Spleen (tissue), 11 donors: ENCODE measurements at regions not wholly inside any gene's neighbourhood (a gene's known extent, or its start where the extent isn't known, plus 50 kb on each side); places are given as distances from the start of the nearest gene placed in this dataset.

Source experiments
- DNase-seq: peaks from one replicate; pipeline ENCODE4 v3.0.0-alpha.2; 2020
- H3K27ac ChIP-seq, 8 donors: fragments of 200-600 bp; sonication (generic) in 7 of 8; 1 replicate in 4 of 8; 2 replicates in 4 of 8; pipeline versions ENCODE4 v1.5.0 to v1.8.0; 2016 to 2021; ENCODE audit warnings: inconsistent platforms in 4 of 8, mild to moderate bottlenecking in 4 of 8, moderate library complexity in 1 of 8
- H3K27me3 ChIP-seq, 7 donors: fragments of 200-600 bp; sonication (generic) in 6 of 7; replicated peaks in 1 of 7; 1 replicate in 4 of 7; 2 replicates in 3 of 7; pipeline versions ENCODE4 v1.5.0 to v1.8.0; 2016 to 2021; ENCODE audit warnings: inconsistent platforms in 3 of 7, mild to moderate bottlenecking in 1 of 7
- H3K36me3 ChIP-seq, 6 donors: fragments of 200-600 bp; sonication (generic) in 5 of 6; 1 replicate in 4 of 6; 2 replicates in 2 of 6; pipeline versions ENCODE4 v1.5.0 to v1.8.0; 2016 to 2021; ENCODE audit warnings: inconsistent platforms in 2 of 6
- H3K4me1 ChIP-seq, 6 donors: fragments of 200-600 bp; sonication (generic) in 5 of 6; 1 replicate in 3 of 6; 2 replicates in 3 of 6; pipeline versions ENCODE4 v1.5.0 to v1.8.0; 2016 to 2021; ENCODE audit warnings: inconsistent platforms in 3 of 6
- H3K4me3 ChIP-seq, 8 donors: fragments of 200-600 bp; sonication (generic) in 7 of 8; 1 replicate in 4 of 8; 2 replicates in 4 of 8; pipeline versions ENCODE4 v1.5.0 to v1.8.0; 2016 to 2021; ENCODE audit warnings: inconsistent platforms in 4 of 8, mild to moderate bottlenecking in 4 of 8, moderate library complexity in 2 of 8
- H3K9me3 ChIP-seq, 8 donors: fragments of 200-600 bp; sonication (generic) in 7 of 8; 1 replicate in 4 of 8; 2 replicates in 4 of 8; pipeline versions ENCODE4 v1.5.0 to v1.8.0; 2016 to 2021; ENCODE audit warnings: inconsistent platforms in 4 of 8
- POLR2A ChIP-seq, 3 donors: fragments of 450-650 bp; IDR thresholded peaks; one replicate each; pipeline ENCODE4 v1.5.1; 2017; ENCODE audit warnings: antibody characterized with exemption in 3 of 3, mild to moderate bottlenecking in 1 of 3
- POLR2AphosphoS5 ChIP-seq, 3 donors: sonication (generic); formaldehyde crosslinking; IDR thresholded peaks; one replicate each; pipeline ENCODE4 v1.5.1; 2017; ENCODE audit warnings: antibody characterized with exemption in 3 of 3
- WGBS, 5 donors: extraction: QIAGEN DNeasy Blood & Tissue Kit in 3 of 5; methylation state at CpG; one replicate each; pipeline versions ENCODE4 v1.1.5 to v1.1.7; 2013 to 2018; 5-methylcytosine and 5-hydroxymethylcytosine counted together
- intact Hi-C: fragments of 100-400 bp; cut with DNase I; formaldehyde crosslinking; loops from one replicate; pipeline ENCODE4 v1.15.0; 2023; ENCODE audit warnings: low total_unique reads
- TF ChIP-seq, protein P1 (sequence below), 11 experiments: fragments of 200-600 bp in 7 of 11; fragments of 450-650 bp in 4 of 11; sonication (generic) in 4 of 11; IDR thresholded peaks in 8 of 11; conservative IDR thresholded peaks in 3 of 11; 1 replicate in 7 of 11; 2 replicates in 4 of 11; pipeline versions ENCODE4 v1.4.0 to v1.8.0; 2016 to 2021; ENCODE audit warnings: antibody characterized with exemption in 11 of 11, inconsistent platforms in 4 of 11, mild to moderate bottlenecking in 1 of 11
- donor health status: healthy with polysubstance abuse.
- donor health status: DM: no; HTN: no; CAD: no; lungs with moderate emphysema.
- donor health status: DM: no; HTN: no; CAD: no.
- donor health status: Bipolar disorder and iron deficiency.
- donor health status: healthy.
- donor health status: DM: no; HTN: no; CAD: no.
- donor health status: DM: yes; HTN: yes; CAD: no.

DNA sequence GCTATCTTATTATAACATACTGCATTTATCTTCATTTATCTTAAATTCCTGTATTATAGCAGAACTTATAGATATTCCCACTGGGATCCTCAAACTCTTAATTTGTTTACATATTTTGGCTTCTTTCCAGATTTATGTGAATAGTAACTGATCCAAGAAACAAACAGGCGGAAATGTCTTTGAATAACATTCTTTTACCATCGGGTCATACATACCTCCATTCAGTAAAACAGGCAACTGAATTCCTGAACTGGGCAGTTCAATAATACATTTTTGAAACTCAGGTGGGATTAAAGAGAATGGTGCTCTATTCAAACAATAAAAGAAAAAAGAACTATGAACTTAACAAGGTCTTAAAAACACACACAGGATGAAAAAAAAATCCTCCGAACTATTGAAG, 337.4 kb downstream of the CRPPA start:
- no peak for DNase-seq
- TF ChIP-seq, protein P1, sequence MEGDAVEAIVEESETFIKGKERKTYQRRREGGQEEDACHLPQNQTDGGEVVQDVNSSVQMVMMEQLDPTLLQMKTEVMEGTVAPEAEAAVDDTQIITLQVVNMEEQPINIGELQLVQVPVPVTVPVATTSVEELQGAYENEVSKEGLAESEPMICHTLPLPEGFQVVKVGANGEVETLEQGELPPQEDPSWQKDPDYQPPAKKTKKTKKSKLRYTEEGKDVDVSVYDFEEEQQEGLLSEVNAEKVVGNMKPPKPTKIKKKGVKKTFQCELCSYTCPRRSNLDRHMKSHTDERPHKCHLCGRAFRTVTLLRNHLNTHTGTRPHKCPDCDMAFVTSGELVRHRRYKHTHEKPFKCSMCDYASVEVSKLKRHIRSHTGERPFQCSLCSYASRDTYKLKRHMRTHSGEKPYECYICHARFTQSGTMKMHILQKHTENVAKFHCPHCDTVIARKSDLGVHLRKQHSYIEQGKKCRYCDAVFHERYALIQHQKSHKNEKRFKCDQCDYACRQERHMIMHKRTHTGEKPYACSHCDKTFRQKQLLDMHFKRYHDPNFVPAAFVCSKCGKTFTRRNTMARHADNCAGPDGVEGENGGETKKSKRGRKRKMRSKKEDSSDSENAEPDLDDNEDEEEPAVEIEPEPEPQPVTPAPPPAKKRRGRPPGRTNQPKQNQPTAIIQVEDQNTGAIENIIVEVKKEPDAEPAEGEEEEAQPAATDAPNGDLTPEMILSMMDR (IDR thresholded peaks at IDR 0.05 in 8 of 11, conservative IDR thresholded peaks at IDR 0.05 in 3 of 11) = no peak
- TF ChIP-seq POLR2A (IDR thresholded peaks at IDR 0.05) = no peak
- TF ChIP-seq POLR2AphosphoS5 (IDR thresholded peaks at IDR 0.05) = no peak
- Histone ChIP-seq H3K27me3 (no peaks in the 10 kb centered on the region), H3K36me3 (no peaks in the 10 kb centered on the region), H3K9me3 (no peaks in the 10 kb centered on the region), H3K27ac (no peak overlapping the region), H3K4me3 (no peak overlapping the region), H3K4me1 (no peaks in the 10 kb centered on the region)
- intact Hi-C loops = no loop called here
- WGBS, 5 donors = 50 to 69% (median 53%) methylated on average over 3 of the region's 3 CpGs

DNA sequence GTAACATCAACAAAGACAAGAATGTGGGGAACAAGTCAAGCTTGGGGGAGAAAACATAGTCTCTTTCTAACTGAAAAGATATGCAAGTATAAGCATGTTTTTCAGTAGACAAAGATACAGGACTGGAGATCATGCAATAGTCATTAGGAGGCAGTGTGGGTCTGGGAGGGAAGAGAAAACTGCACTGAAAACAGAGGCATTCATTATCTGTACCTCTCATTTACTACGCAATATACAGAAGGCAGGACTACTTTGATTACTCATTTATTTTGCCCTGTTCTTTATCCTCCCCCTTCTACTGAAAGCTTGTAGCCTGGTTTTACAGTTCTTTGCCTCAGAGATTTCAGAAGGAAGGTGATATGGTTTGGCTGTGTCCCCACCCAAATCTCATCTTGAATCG, 341.2 kb downstream of the CRPPA start:
- intact Hi-C loops = no loop called here
- Histone ChIP-seq H3K9me3 (no peaks in the 10 kb centered on the region), H3K27me3 (no peaks in the 10 kb centered on the region), H3K4me1 (no peaks in the 10 kb centered on the region), H3K4me3 (no peak overlapping the region), H3K27ac (no peak overlapping the region), H3K36me3 (no peaks in the 10 kb centered on the region)
- no peak for DNase-seq
- WGBS, 5 donors = 81 to 100% (median 92%) methylated on average over 2 of the region's 2 CpGs
- TF ChIP-seq POLR2A (IDR thresholded peaks at IDR 0.05) (no peak), POLR2AphosphoS5 (IDR thresholded peaks at IDR 0.05) (no peak)
- TF ChIP-seq, protein P1 (IDR thresholded peaks at IDR 0.05 in 8 of 11, conservative IDR thresholded peaks at IDR 0.05 in 3 of 11) = no peak

DNA sequence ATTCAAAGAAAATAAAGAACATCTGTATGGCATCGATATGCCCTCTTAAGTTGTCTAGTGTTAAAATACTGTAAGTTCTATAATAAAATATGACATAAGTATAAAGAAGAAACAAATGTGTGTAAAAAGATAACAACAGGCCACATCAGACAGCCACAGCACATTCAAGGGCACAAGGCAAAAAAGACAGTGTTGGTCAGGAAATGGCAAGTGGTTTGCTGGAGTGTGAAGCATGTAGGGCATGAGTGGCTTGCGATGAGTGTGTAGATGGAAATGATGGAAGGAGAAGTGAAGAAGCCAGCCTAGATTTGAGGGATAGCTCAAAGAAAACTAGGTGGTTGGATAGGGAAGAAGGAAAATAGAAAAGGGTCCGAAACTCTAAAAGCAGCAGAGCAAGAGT, 341.6 kb downstream of the CRPPA start:
- no peak overlapping the region for H3K27ac ChIP-seq
- TF ChIP-seq POLR2AphosphoS5 (IDR thresholded peaks at IDR 0.05) (no peak), POLR2A (IDR thresholded peaks at IDR 0.05) (no peak)
- TF ChIP-seq, protein P1 (IDR thresholded peaks at IDR 0.05 in 8 of 11, conservative IDR thresholded peaks at IDR 0.05 in 3 of 11) = no peak
- DNase-seq = no peak
- no peaks in the 10 kb centered on the region for H3K4me1 ChIP-seq
- 66 to 77% (median 72%) methylated on average over 3 of the region's 3 CpGs for WGBS, 5 donors
- no peaks in the 10 kb centered on the region for H3K9me3 ChIP-seq
- intact Hi-C loops = loop anchor here (5.0 to 10.0 kb wide), 2 partner anchors 493 to 755 kb away; no protein-coding TSS in a partner anchor
- no peak overlapping the region for H3K4me3 ChIP-seq
- no peaks in the 10 kb centered on the region for H3K36me3 ChIP-seq
- H3K27me3 ChIP-seq = no peaks in the 10 kb centered on the region

DNA sequence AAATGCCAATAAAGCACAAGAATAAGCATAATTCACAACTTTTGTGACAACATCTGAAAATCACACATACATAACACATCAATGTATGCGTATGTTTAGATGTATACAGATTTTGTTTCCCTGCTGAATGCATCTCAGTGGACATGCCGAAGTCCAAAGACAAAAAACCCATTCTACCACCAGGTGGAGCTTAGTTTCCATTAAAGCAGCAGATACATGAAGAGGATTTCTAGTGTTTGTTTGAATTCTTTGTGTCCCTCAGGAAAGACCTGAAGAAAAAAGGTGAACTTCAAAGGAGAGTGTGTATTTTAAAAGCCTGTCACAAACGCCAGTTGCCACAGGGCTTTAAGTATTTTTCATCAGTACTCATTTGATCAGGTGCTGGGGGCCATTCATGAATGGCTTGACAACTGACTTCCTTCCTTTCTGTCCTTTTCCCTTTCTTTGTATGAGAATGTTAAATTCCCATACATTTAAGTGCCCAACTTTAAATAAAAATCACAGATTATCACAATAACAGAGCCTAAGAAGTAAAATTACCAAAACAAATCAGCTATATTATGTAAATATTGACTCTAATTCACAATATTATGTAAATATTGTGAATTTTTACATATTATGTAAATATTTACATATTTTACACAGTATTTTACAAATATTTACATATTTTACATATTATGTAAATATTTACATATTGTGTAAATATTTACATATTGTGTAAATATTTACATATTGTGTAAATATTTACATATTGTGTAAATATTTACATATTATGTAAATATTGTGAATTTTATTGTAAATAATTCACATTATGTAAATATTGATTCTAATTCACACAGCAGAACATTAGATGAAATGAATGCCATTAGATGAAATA, 343.0 kb downstream of the CRPPA start:
- DNase-seq = no peak
- Histone ChIP-seq H3K4me1 (no peaks in the 10 kb centered on the region), H3K9me3 (no peaks in the 10 kb centered on the region), H3K36me3 (no peaks in the 10 kb centered on the region), H3K27me3 (no peaks in the 10 kb centered on the region), H3K4me3 (no peak overlapping the region), H3K27ac (no peak overlapping the region)
- 43 to 57% (median 45%) methylated on average over 3 of the region's 3 CpGs for WGBS, 5 donors
- TF ChIP-seq POLR2AphosphoS5 (IDR thresholded peaks at IDR 0.05) = no peak
- no peak for TF ChIP-seq POLR2A (IDR thresholded peaks at IDR 0.05)
- TF ChIP-seq, protein P1 (IDR thresholded peaks at IDR 0.05 in 8 of 11, conservative IDR thresholded peaks at IDR 0.05 in 3 of 11) = peak in 7 of 11 experiments; percentile 41 to 70 (median 51)
- intact Hi-C loops = loop anchor here (5.0 to 10.0 kb wide), 2 partner anchors 494 to 754 kb away; no protein-coding TSS in a partner anchor
